ENCODE measurements at regions not wholly inside any gene's neighbourhood (a gene's known extent, or its start where the extent isn't known, plus 50 kb on each side); places are given as distances from the start of the nearest gene placed in this dataset.

GRCh38 chr10:88122145-88122544, 258.7 kb downstream of the PTEN start:
- TF ChIP-seq, protein P1, sequence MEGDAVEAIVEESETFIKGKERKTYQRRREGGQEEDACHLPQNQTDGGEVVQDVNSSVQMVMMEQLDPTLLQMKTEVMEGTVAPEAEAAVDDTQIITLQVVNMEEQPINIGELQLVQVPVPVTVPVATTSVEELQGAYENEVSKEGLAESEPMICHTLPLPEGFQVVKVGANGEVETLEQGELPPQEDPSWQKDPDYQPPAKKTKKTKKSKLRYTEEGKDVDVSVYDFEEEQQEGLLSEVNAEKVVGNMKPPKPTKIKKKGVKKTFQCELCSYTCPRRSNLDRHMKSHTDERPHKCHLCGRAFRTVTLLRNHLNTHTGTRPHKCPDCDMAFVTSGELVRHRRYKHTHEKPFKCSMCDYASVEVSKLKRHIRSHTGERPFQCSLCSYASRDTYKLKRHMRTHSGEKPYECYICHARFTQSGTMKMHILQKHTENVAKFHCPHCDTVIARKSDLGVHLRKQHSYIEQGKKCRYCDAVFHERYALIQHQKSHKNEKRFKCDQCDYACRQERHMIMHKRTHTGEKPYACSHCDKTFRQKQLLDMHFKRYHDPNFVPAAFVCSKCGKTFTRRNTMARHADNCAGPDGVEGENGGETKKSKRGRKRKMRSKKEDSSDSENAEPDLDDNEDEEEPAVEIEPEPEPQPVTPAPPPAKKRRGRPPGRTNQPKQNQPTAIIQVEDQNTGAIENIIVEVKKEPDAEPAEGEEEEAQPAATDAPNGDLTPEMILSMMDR (conservative IDR thresholded peaks at IDR 0.05; ENCODE audit: low read depth) = no peak
- no peak for DNase-seq (ENCODE audit: low spot score)
- ChIA-PET CTCF (no interaction called here), POLR2A (ENCODE audit: low non-redundant PET) (no interaction called here)
- no peak overlapping the region for H3K27ac ChIP-seq

DNA sequence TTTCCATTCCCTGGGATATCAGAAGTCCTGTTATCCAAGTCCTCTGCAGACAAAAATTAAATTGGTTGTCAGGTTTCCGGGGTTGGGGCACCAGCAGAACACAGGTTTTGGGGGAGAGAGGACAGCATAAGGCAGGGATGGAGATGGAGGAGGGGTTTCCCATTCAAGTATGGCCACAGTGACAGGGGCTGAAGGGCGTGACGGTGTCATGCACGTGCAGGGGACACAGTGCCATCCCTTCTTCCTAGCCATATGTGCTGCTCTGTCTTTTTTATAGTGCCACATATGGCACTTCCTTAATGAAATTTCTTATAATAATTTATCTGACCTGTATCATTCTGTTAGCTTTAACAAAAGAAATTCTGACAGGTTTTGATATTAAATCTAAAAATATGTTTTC, 259.2 kb downstream of the PTEN start:
- CTCF ChIA-PET = interaction anchor here (0.6 kb wide), 1 partner anchor 8 kb away, joined by 4 read pairs; no protein-coding TSS in a partner anchor

GRCh38 chr10:88125766-88126165, 262.3 kb downstream of the PTEN start:
- no peak overlapping the region for H3K27ac ChIP-seq
- CTCF ChIA-PET = interaction anchor here (0.6 to 0.7 kb wide), 3 partner anchors 49 to 220 kb away, joined by 3 to 10 read pairs (median 4); no protein-coding TSS in a partner anchor
- no peak for DNase-seq (ENCODE audit: low spot score)
- POLR2A ChIA-PET (ENCODE audit: low non-redundant PET) = no interaction called here
- TF ChIP-seq, protein P1 (conservative IDR thresholded peaks at IDR 0.05; ENCODE audit: low read depth) = no peak

More for the DNA sequence above, 259.2 kb downstream of the PTEN start:
- no peak for DNase-seq (ENCODE audit: low spot score)
- no peak overlapping the region for H3K27ac ChIP-seq
- TF ChIP-seq, protein P1 (conservative IDR thresholded peaks at IDR 0.05; ENCODE audit: low read depth) = no peak
- POLR2A ChIA-PET (ENCODE audit: low non-redundant PET) = no interaction called here

- DNase-seq (ENCODE audit: low spot score) = no peak
- no peak overlapping the region for H3K27ac ChIP-seq
- POLR2A ChIA-PET (ENCODE audit: low non-redundant PET) = no interaction called here
- TF ChIP-seq, protein P1 (conservative IDR thresholded peaks at IDR 0.05; ENCODE audit: low read depth) = no peak
- CTCF ChIA-PET = no interaction called here
Observed at GRCh38 chr10:88126699-88127098, 263.3 kb downstream of the PTEN start.

DNA sequence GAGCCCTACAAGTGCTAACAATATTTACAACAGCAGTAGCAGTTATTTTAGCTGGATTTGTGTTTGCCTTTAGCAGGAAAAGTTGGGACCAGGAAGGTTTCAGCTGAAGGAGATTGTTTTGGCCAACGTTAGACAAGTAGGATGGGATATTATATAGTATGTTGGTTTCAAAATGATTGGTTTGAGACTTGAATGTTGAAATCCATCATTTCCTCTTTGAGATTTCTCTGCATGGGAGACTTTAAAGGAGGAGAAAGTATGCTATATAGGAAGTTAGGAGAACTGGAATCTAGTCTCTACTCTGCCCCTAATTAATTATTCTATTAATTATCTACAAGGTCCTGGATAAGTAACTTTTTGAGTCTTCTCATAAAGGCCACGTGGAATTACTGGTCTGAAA, 263.8 kb downstream of the PTEN start:
- no peak for DNase-seq (ENCODE audit: low spot score)
- ChIA-PET CTCF (no interaction called here), POLR2A (ENCODE audit: low non-redundant PET) (no interaction called here)
- no peak overlapping the region for H3K27ac ChIP-seq
- TF ChIP-seq, protein P1 (conservative IDR thresholded peaks at IDR 0.05; ENCODE audit: low read depth) = no peak

DNA sequence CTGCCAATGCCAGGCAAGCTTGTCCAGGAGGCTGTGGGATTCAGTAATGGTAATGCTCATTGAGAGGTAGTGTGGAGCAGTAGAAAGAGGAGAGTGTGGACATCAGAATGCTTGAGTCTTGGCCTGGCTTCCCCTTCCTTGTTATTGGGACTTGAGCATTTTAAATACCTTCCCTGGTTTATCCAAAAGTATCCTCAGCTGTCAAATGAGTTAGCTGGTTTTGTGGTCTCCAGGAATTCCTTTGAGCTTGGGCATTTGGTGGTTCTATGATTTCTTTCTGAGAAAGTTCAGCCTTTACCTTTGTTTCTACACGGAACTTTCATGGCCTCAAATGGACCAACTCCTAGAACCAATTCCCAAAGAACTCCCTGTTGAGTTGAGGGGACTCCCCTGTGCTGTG, 264.3 kb downstream of the PTEN start:
- DNase-seq (ENCODE audit: low spot score) = no peak
- CTCF ChIA-PET = no interaction called here
- POLR2A ChIA-PET (ENCODE audit: low non-redundant PET) = no interaction called here
- TF ChIP-seq, protein P1 (conservative IDR thresholded peaks at IDR 0.05; ENCODE audit: low read depth) = no peak
- H3K27ac ChIP-seq = no peak overlapping the region

GRCh38 chr10:88129013-88129412, 265.6 kb downstream of the PTEN start:
- H3K27ac ChIP-seq = no peak overlapping the region
- CTCF ChIA-PET = no interaction called here
- POLR2A ChIA-PET (ENCODE audit: low non-redundant PET) = no interaction called here
- TF ChIP-seq, protein P1 (conservative IDR thresholded peaks at IDR 0.05; ENCODE audit: low read depth) = no peak
- no peak for DNase-seq (ENCODE audit: low spot score)
